ENCODE measurements at regions not wholly inside any gene's neighbourhood (a gene's known extent, or its start where the extent isn't known, plus 50 kb on each side); places are given as distances from the start of the nearest gene placed in this dataset.

- Histone ChIP-seq H3K9ac (ENCODE audit: low read depth, low read length, poor library complexity, severe bottlenecking) (no peak overlapping the region), H3F3A (ENCODE audit: low read depth) (no peaks in the 10 kb centered on the region), H2AFZ (ENCODE audit: low read length) (no peak overlapping the region), H4K20me1 (ENCODE audit: insufficient read depth, low read length, poor library complexity, severe bottlenecking) (no peaks in the 10 kb centered on the region), H3K4me1 (ENCODE audit: insufficient read depth, low read length, poor library complexity, severe bottlenecking) (no peaks in the 10 kb centered on the region), H3K9me3 (ENCODE audit: insufficient read depth, low read depth, low read length) (no peaks in the 10 kb centered on the region), H3K36me3 (ENCODE audit: insufficient read depth, low read length) (no peaks in the 10 kb centered on the region), H3K4me3 (ENCODE audit: low read length, poor library complexity, severe bottlenecking) (no peak overlapping the region), H3K27me3 (ENCODE audit: insufficient read depth, low read length, poor library complexity, severe bottlenecking) (no peaks in the 10 kb centered on the region), H3K79me2 (ENCODE audit: insufficient read depth, low read length) (no peaks in the 10 kb centered on the region), H3K4me2 (ENCODE audit: low read depth, low read length, poor library complexity, severe bottlenecking) (no peak overlapping the region), H3K9me2 (replicated peaks; ENCODE audit: low read depth, low read length) (no peaks in the 10 kb centered on the region)
- TF ChIP-seq EZH2phosphoT487 (IDR thresholded peaks at IDR 0.05; ENCODE audit: borderline replicate concordance): no peak
- no peak for TF ChIP-seq CTCF (conservative IDR thresholded peaks at IDR 0.05; ENCODE audit: low read length)
These were observed 648.5 kb upstream of the KIRREL3 start for GRCh38 chr11:127649071-127649470.

- H3K4me1 ChIP-seq (ENCODE audit: insufficient read depth, low read length, poor library complexity, severe bottlenecking): no peaks in the 10 kb centered on the region
- no peaks in the 10 kb centered on the region for H3K9me3 ChIP-seq (ENCODE audit: insufficient read depth, low read depth, low read length)
- peak overlapping the region; percentile 55; the same call in 1 of the 2 replicates for H2AFZ ChIP-seq (ENCODE audit: low read length)
- H3K79me2 ChIP-seq (ENCODE audit: insufficient read depth, low read length): no peaks in the 10 kb centered on the region
- H4K20me1 ChIP-seq (ENCODE audit: insufficient read depth, low read length, poor library complexity, severe bottlenecking): no peaks in the 10 kb centered on the region
- no peaks in the 10 kb centered on the region for H3K9me2 ChIP-seq (replicated peaks; ENCODE audit: low read depth, low read length)
- H3K9ac ChIP-seq (ENCODE audit: low read depth, low read length, poor library complexity, severe bottlenecking): no peak overlapping the region
- H3F3A ChIP-seq (ENCODE audit: low read depth): no peaks in the 10 kb centered on the region
- H3K36me3 ChIP-seq (ENCODE audit: insufficient read depth, low read length): no peaks in the 10 kb centered on the region
- H3K27me3 ChIP-seq (ENCODE audit: insufficient read depth, low read length, poor library complexity, severe bottlenecking): no peaks in the 10 kb centered on the region
- TF ChIP-seq EZH2phosphoT487 (IDR thresholded peaks at IDR 0.05; ENCODE audit: borderline replicate concordance) (no peak), CTCF (conservative IDR thresholded peaks at IDR 0.05; ENCODE audit: low read length) (no peak)
- H3K4me2 ChIP-seq (ENCODE audit: low read depth, low read length, poor library complexity, severe bottlenecking): no peak overlapping the region
- no peak overlapping the region for H3K4me3 ChIP-seq (ENCODE audit: low read length, poor library complexity, severe bottlenecking)
These were observed 648.0 kb upstream of the KIRREL3 start for GRCh38 chr11:127648583-127648982.

GRCh38 chr11:127644366-127644765 is 643.8 kb upstream of the KIRREL3 start:
- Histone ChIP-seq H3K27me3 (ENCODE audit: insufficient read depth, low read length, poor library complexity, severe bottlenecking) (no peaks in the 10 kb centered on the region), H3K9me2 (replicated peaks; ENCODE audit: low read depth, low read length) (no peaks in the 10 kb centered on the region), H4K20me1 (ENCODE audit: insufficient read depth, low read length, poor library complexity, severe bottlenecking) (no peaks in the 10 kb centered on the region), H3K9ac (ENCODE audit: low read depth, low read length, poor library complexity, severe bottlenecking) (no peak overlapping the region), H2AFZ (ENCODE audit: low read length) (no peak overlapping the region), H3K4me1 (ENCODE audit: insufficient read depth, low read length, poor library complexity, severe bottlenecking) (peaks cover 12% of the 10 kb centered on the region), H3K36me3 (ENCODE audit: insufficient read depth, low read length) (no peaks in the 10 kb centered on the region), H3K4me2 (ENCODE audit: low read depth, low read length, poor library complexity, severe bottlenecking) (no peak overlapping the region), H3K4me3 (ENCODE audit: low read length, poor library complexity, severe bottlenecking) (no peak overlapping the region), H3F3A (ENCODE audit: low read depth) (no peaks in the 10 kb centered on the region), H3K79me2 (ENCODE audit: insufficient read depth, low read length) (no peaks in the 10 kb centered on the region), H3K9me3 (ENCODE audit: insufficient read depth, low read depth, low read length) (no peaks in the 10 kb centered on the region)
- TF ChIP-seq EZH2phosphoT487 (IDR thresholded peaks at IDR 0.05; ENCODE audit: borderline replicate concordance) (no peak), CTCF (conservative IDR thresholded peaks at IDR 0.05; ENCODE audit: low read length) (no peak)
